ENCODE measurements at regions not wholly inside any gene's neighbourhood (a gene's known extent, or its start where the extent isn't known, plus 50 kb on each side); places are given as distances from the start of the nearest gene placed in this dataset.

DNA sequence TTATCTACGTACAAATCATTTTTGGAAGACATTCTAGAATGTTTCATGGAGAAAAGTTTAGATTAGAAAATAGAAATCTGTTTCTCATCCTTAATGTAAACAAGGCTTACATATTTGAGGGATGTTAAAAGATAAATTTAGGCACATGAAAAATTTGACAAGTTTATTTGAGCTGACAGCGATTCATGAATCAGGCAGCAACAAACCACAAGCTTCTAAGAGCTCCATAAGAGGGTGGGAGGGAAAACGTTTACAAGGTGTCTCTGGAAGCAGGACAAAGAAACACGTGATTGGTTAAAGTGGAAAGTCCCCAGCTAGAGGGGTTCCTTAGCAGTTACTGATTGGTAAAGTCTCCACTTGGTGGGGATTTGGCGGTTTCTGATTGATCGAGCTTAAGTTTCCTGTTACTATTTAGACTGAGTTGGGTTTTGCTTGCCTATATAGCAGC lies 228.9 kb upstream of the PITRM1 start:
- H3K4me3 ChIP-seq (ENCODE audit: low read depth, low read length): no peak overlapping the region
- TF ChIP-seq CTCF (IDR thresholded peaks at IDR 0.05; ENCODE audit: control insufficient read depth, extremely low read depth, insufficient read depth): no peak
- DNase-seq (ENCODE audit: low read depth): no peak

- no peak for DNase-seq (ENCODE audit: low read depth)
- TF ChIP-seq CTCF (IDR thresholded peaks at IDR 0.05; ENCODE audit: control insufficient read depth, extremely low read depth, insufficient read depth): no peak
Measured at GRCh38 chr10:3400348-3400747, 227.8 kb upstream of the PITRM1 start.

DNA sequence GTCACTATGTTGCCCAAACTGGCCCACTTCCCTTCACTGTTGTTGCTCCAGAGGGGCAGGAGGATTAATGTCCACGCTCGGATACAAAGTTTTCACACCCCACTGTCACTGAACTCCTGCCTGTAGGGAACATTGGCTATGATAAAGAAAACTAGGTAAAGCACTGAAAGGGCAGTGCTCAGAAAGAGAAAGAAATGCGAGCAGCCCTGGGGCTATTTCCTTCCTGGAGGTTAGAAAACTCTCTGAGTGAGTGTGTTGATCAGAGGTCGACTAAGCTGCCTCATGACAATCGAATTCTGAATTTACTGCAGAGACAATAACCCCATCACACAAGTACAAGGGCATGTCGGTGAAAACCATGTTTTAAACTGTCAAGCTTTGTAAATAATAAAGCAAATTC lies 227.2 kb upstream of the PITRM1 start:
- no peak for TF ChIP-seq CTCF (IDR thresholded peaks at IDR 0.05; ENCODE audit: control insufficient read depth, extremely low read depth, insufficient read depth)
- H3K4me3 ChIP-seq (ENCODE audit: low read depth, low read length): no peak overlapping the region
- DNase-seq (ENCODE audit: low read depth): no peak

More at GRCh38 chr10:3400348-3400747, 227.8 kb upstream of the PITRM1 start:
- no peak overlapping the region for H3K4me3 ChIP-seq (ENCODE audit: low read depth, low read length)

DNA sequence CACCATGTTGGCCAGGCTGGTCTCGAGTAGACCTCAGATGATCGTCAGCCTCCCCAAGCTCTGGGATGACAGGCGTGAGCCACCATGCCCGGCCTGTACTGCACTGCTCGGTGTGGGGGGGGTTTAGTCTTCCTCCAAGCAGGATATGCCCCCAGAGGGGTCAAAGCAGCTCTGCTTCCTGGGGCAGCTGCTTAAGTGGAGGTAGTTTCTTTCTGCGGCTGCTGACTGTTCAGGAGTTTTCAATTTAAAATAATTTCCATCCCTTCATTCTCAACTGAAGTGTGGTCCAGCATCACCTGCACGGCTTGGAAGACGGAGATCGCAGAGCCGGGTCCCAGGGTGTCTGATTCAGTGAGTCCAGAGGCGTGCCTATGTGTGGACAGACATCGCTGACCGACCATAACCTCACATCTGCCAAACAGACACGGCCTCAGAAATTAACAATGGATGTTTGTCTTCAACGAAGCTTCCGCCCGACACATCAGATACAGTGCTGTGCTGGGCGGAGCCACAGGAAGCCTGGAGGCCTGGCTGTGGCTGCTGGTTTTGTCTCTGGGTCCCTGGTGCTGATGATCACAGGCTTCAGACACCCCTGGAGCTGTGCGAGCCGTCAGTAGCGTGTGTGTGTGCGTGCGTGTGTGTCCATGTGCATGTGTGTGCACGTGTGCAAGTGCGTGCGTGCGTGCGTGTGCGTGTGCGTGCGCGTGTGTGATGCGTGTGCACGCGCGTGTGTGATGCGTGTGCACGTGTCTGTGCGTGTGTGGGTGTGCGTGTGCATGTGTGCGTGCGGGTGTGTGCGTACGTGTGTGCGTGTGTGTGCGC lies 226.5 kb upstream of the PITRM1 start:
- no peak overlapping the region for H3K4me3 ChIP-seq (ENCODE audit: low read depth, low read length)
- DNase-seq (ENCODE audit: low read depth): no peak
- TF ChIP-seq CTCF (IDR thresholded peaks at IDR 0.05; ENCODE audit: control insufficient read depth, extremely low read depth, insufficient read depth): no peak

- no peak for TF ChIP-seq CTCF (IDR thresholded peaks at IDR 0.05; ENCODE audit: control insufficient read depth, extremely low read depth, insufficient read depth)
- DNase-seq (ENCODE audit: low read depth): no peak
Measured at GRCh38 chr10:3397846-3398245, 225.3 kb upstream of the PITRM1 start.

DNA sequence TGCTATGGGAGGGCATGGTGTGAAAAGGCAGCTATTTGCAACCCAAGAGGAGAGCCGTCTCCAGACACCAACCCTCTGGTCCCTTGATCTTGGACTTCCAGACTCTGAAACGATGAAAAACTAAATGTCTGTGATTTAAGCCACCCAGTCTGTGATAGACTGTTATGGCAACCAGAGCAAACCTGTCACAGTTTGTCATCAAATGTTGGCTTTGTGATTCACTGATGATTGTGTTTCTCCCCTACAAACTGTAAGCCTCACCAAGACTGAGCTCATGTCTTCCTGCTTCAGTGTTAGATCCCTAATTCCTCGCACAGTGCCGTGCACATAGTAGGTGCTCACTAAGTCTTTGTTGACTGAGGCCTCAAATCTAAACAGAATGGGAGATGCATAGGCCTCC lies 224.6 kb upstream of the PITRM1 start:
- DNase-seq (ENCODE audit: low read depth): no peak
- no peak overlapping the region for H3K4me3 ChIP-seq (ENCODE audit: low read depth, low read length)
- TF ChIP-seq CTCF (IDR thresholded peaks at IDR 0.05; ENCODE audit: control insufficient read depth, extremely low read depth, insufficient read depth): no peak

More at GRCh38 chr10:3397846-3398245, 225.3 kb upstream of the PITRM1 start:
- H3K4me3 ChIP-seq (ENCODE audit: low read depth, low read length): no peak overlapping the region

DNA sequence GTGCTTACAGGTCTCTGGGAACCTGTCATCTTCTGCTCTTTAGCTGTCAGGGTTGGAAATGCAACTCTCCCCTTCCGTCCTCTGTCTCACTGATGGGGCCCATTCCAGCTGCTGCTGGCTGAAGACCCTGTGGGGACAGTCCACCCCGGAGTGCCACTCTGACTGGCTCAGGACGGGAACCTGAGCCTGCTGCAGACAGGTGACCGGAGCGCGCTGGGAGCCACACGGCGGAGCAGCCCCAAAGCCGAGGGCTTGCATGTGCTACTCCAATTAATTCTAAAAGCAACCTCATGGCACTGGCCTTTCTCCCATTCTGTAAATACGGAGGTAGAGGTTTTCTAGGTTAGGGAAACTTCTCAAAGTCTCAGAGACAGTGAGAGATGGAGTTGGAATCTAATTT lies 223.5 kb upstream of the PITRM1 start:
- TF ChIP-seq CTCF (IDR thresholded peaks at IDR 0.05; ENCODE audit: control insufficient read depth, extremely low read depth, insufficient read depth): no peak
- DNase-seq (ENCODE audit: low read depth): no peak
- H3K4me3 ChIP-seq (ENCODE audit: low read depth, low read length): no peak overlapping the region

Measured in LNCaP clone FGC (cell line).